SK-N-SH (cell line): ENCODE measurements at regions not wholly inside any gene's neighbourhood (a gene's known extent, or its start where the extent isn't known, plus 50 kb on each side); places are given as distances from the start of the nearest gene placed in this dataset.

Experiments used
- CTCF ChIA-PET: fragments of 300-600, 350-600 bp; formaldehyde crosslinking; extraction: SDS; loops from one replicate; lab custom pipeline; 2021; lab: Yijun Ruan, JAX
- POLR2A ChIA-PET: fragments of 350-600 bp; sonication (Branson Sonifier 250); formaldehyde crosslinking; extraction: SDS; loops from one replicate; lab custom pipeline; 2020; ENCODE audit warnings: antibody characterized with exemption, inconsistent platforms; lab: Yijun Ruan, JAX
- DNase-seq: peaks from one replicate; pipeline ENCODE4 v3.0.0; 2012
- H2AFZ ChIP-seq: fragments of 200-600 bp; sonication (generic); 2 replicates; pipeline ENCODE4 v1.8.1; 2016; ENCODE audit warnings: antibody characterized with exemption, mild to moderate bottlenecking, low read depth
- H3F3A ChIP-seq: fragments of 200-600 bp; sonication (generic); replicated peaks from 2 replicates; pipeline ENCODE3; 2016; ENCODE audit warnings: antibody characterized with exemption, mild to moderate bottlenecking; ENCODE audit not compliant: insufficient read depth
- H3K27ac ChIP-seq, 2 experiments: fragments of 200-500 bp in 1 of 2; fragments of 200-600 bp in 1 of 2; sonication (Bioruptor generic) in 1 of 2; sonication (generic), shearing (Covaris generic) in 1 of 2; 2 replicates each; pipeline versions ENCODE4 v1.5.1 to v1.6.1; 2014 to 2016; ENCODE audit warnings: low read depth in 2 of 2, inconsistent platforms in 1 of 2, low read length in 1 of 2, mild to moderate bottlenecking in 1 of 2, mixed read lengths in 1 of 2
- H3K27me3 ChIP-seq: fragments of 200-600 bp; sonication (generic), shearing (Covaris generic); 2 replicates; pipeline ENCODE4 v1.6.1; 2016; ENCODE audit warnings: mixed run types; ENCODE audit not compliant: insufficient read depth
- H3K36me3 ChIP-seq, 2 experiments: fragments of 200-500 bp in 1 of 2; fragments of 200-600 bp in 1 of 2; sonication (Bioruptor generic) in 1 of 2; sonication (generic) in 1 of 2; replicated peaks in 1 of 2; 2 replicates each; pipeline versions ENCODE3 to v1.5.1; 2014 to 2016; ENCODE audit warnings: low read length in 1 of 2, mild to moderate bottlenecking in 1 of 2; ENCODE audit not compliant: insufficient read depth in 2 of 2, control insufficient read depth in 1 of 2
- H3K4me1 ChIP-seq, 2 experiments: fragments of 200-500 bp in 1 of 2; fragments of 200-600 bp in 1 of 2; sonication (Bioruptor generic) in 1 of 2; sonication (generic), shearing (Covaris generic) in 1 of 2; 2 replicates each; pipeline versions ENCODE4 v1.5.1 to v1.6.1; 2014 to 2016; ENCODE audit warnings: low read depth in 1 of 2, low read length in 1 of 2, mixed run types in 1 of 2; ENCODE audit not compliant: insufficient read depth in 2 of 2, control insufficient read depth in 1 of 2
- H3K4me2 ChIP-seq: fragments of 200-600 bp; sonication (generic), shearing (Covaris generic); 2 replicates; pipeline ENCODE4 v1.6.1; 2017; ENCODE audit warnings: mixed run types
- H3K4me3 ChIP-seq, 2 experiments: fragments of 200-500 bp in 1 of 2; fragments of 200-600 bp in 1 of 2; sonication (Bioruptor generic) in 1 of 2; sonication (generic), shearing (Covaris generic) in 1 of 2; 2 replicates each; pipeline versions ENCODE4 v1.5.1 to v1.8.1; 2014 to 2016; ENCODE audit warnings: low read depth in 2 of 2, inconsistent platforms in 1 of 2, low read length in 1 of 2, mild to moderate bottlenecking in 1 of 2, mixed read lengths in 1 of 2, moderate library complexity in 1 of 2
- H3K79me2 ChIP-seq: fragments of 200-600 bp; sonication (generic); 2 replicates; pipeline ENCODE4 v1.8.1; 2017; ENCODE audit warnings: mild to moderate bottlenecking; ENCODE audit not compliant: insufficient read depth
- H3K9ac ChIP-seq: fragments of 200-600 bp; sonication (generic); 2 replicates; pipeline ENCODE4 v1.6.1; 2017; ENCODE audit warnings: mixed run types
- H3K9me2 ChIP-seq: fragments of 200-600 bp; sonication (generic); 2 replicates; pipeline ENCODE4 v1.6.1; 2017; ENCODE audit warnings: mixed run types
- H3K9me3 ChIP-seq: fragments of 200-600 bp; sonication (generic); 2 replicates; pipeline ENCODE4 v1.6.1; 2017; ENCODE audit warnings: mixed run types, mild to moderate bottlenecking, moderate library complexity
- H4K20me1 ChIP-seq: fragments of 200-600 bp; sonication (generic); 2 replicates; pipeline ENCODE4 v1.6.1; 2017; ENCODE audit warnings: mild to moderate bottlenecking, mixed run types; ENCODE audit not compliant: insufficient read depth
- CTCF ChIP-seq: fragments of 200-600 bp; sonication (generic); IDR thresholded peaks from 2 replicates; pipeline ENCODE4 v1.6.1; 2017; ENCODE audit warnings: antibody characterized with exemption, mild to moderate bottlenecking, moderate library complexity
- ELF1 ChIP-seq: IDR thresholded peaks from 2 replicates; pipeline ENCODE4 v1.4.0; 2012
- EZH2phosphoT487 ChIP-seq: fragments of 200-600 bp; sonication (generic); IDR thresholded peaks from 2 replicates; pipeline ENCODE4 v1.6.1; 2017; ENCODE audit warnings: low read depth, mixed run types, mild to moderate bottlenecking, antibody characterized with exemption, moderate library complexity, borderline replicate concordance
- FOSL2 ChIP-seq: IDR thresholded peaks from 2 replicates; pipeline ENCODE4 v1.4.0; 2012; ENCODE audit warnings: low read depth, mild to moderate bottlenecking, moderate library complexity, borderline replicate concordance
- FOXJ3 ChIP-seq: sonication (generic); formaldehyde crosslinking; IDR thresholded peaks from 2 replicates; pipeline ENCODE4 v1.5.1; 2020; ENCODE audit warnings: mild to moderate bottlenecking, missing genetic modification reagents
- FOXM1 ChIP-seq: IDR thresholded peaks from 2 replicates; pipeline ENCODE4 v1.4.0; 2012; ENCODE audit warnings: low read depth, mild to moderate bottlenecking
- GABPA ChIP-seq: IDR thresholded peaks from 2 replicates; pipeline ENCODE4 v1.4.0; 2012; ENCODE audit warnings: low read depth, mild to moderate bottlenecking
- GATA2 ChIP-seq: sonication (generic); formaldehyde crosslinking; IDR thresholded peaks from 2 replicates; pipeline ENCODE4 v1.5.0; 2020; ENCODE audit warnings: mild to moderate bottlenecking, missing genetic modification reagents
- IRF3 ChIP-seq: fragments of 150-350 bp; IDR thresholded peaks from 2 replicates; pipeline ENCODE4 v1.6.1; 2016; ENCODE audit warnings: mild to moderate bottlenecking, low read depth, low read length
- JUND ChIP-seq: IDR thresholded peaks from 2 replicates; pipeline ENCODE4 v1.4.0; 2012
- MAX ChIP-seq: IDR thresholded peaks from 2 replicates; pipeline ENCODE4 v1.4.0; 2012; ENCODE audit warnings: low read depth
- MXI1 ChIP-seq: IDR thresholded peaks from 2 replicates; pipeline ENCODE4 v1.6.1; 2012; ENCODE audit warnings: mild to moderate bottlenecking, low read depth, low read length, improper control_type of control experiment
- NRF1 ChIP-seq: IDR thresholded peaks from 2 replicates; pipeline ENCODE4 v1.6.1; 2012; ENCODE audit warnings: low read depth, mild to moderate bottlenecking, low read length
- POLR2AphosphoS5 ChIP-seq: IDR thresholded peaks from 2 replicates; pipeline ENCODE4 v1.6.1; 2012; ENCODE audit warnings: low read depth, low read length
- RAD21 ChIP-seq: IDR thresholded peaks from 2 replicates; pipeline ENCODE4 v1.6.1; 2012; ENCODE audit warnings: mild to moderate bottlenecking, low read length
- RCOR1 ChIP-seq: fragments of 150-350 bp; IDR thresholded peaks from 2 replicates; pipeline ENCODE4 v1.6.1; 2017; ENCODE audit warnings: antibody characterized with exemption, low read length
- RXRA ChIP-seq: IDR thresholded peaks from 2 replicates; pipeline ENCODE4 v1.4.0; 2012; ENCODE audit warnings: low read depth, mild to moderate bottlenecking, borderline replicate concordance
- SIN3A ChIP-seq: IDR thresholded peaks from 2 replicates; pipeline ENCODE4 v1.6.1; 2012; ENCODE audit warnings: low read depth, mild to moderate bottlenecking, low read length, moderate library complexity, borderline replicate concordance
- USF1 ChIP-seq: IDR thresholded peaks from 2 replicates; pipeline ENCODE4 v1.4.0; 2012; ENCODE audit warnings: low read depth, borderline replicate concordance
- YY1 ChIP-seq: IDR thresholded peaks from 2 replicates; pipeline ENCODE4 v1.4.0; 2012; ENCODE audit warnings: low read depth, mild to moderate bottlenecking
- WGBS: methylation state at CpG from one replicate; pipeline ENCODE4 v1.1.6; 2017; ENCODE audit warnings: low lambda C conversion rate; 5-methylcytosine and 5-hydroxymethylcytosine counted together

- Histone ChIP-seq H3K79me2 (no peaks in the 10 kb centered on the region), H2AFZ (no peak overlapping the region), H3K4me1 (no peaks in the 10 kb centered on the region; a peak in 1 of 4 replicates), H3K27me3 (no peaks in the 10 kb centered on the region; the same call in 1 of the 2 replicates), H3K9me2 (no peaks in the 10 kb centered on the region), H3F3A (no peaks in the 10 kb centered on the region), H3K4me2 (no peak overlapping the region), H3K4me3 (no peak overlapping the region), H4K20me1 (no peaks in the 10 kb centered on the region), H3K36me3 (no peaks in the 10 kb centered on the region), H3K27ac (no peak overlapping the region), H3K9ac (no peak overlapping the region), H3K9me3 (no peaks in the 10 kb centered on the region)
- ChIA-PET POLR2A (no interaction called here), CTCF (no interaction called here)
- no peak for TF ChIP-seq NRF1
- no peak for TF ChIP-seq EZH2phosphoT487
- no peak for TF ChIP-seq POLR2AphosphoS5
- TF ChIP-seq RAD21 = no peak
- no peak for TF ChIP-seq RCOR1
- TF ChIP-seq JUND = no peak
- no peak for TF ChIP-seq IRF3
- no peak for TF ChIP-seq GATA2 (CRISPR knock-in tag)
- no peak for TF ChIP-seq SIN3A
- no peak for TF ChIP-seq GABPA
- TF ChIP-seq RXRA = no peak
- no peak for TF ChIP-seq USF1
- TF ChIP-seq FOSL2 = no peak
- TF ChIP-seq CTCF = no peak
- TF ChIP-seq FOXJ3 (CRISPR knock-in tag) = no peak
- TF ChIP-seq MXI1 = no peak
- no peak for DNase-seq
- whole genome bisulfite sequencing = 11% methylated on average over 1 of the region's 1 CpG
Measured at GRCh38 chr6:131349199-131349598, 213.9 kb downstream of the AKAP7 start.

GRCh38 chr6:131353106-131353505 is 217.8 kb downstream of the AKAP7 start:
- Histone ChIP-seq H3K27me3 (no peaks in the 10 kb centered on the region; the same call in 1 of the 2 replicates), H3K9me3 (no peaks in the 10 kb centered on the region), H3K9me2 (no peaks in the 10 kb centered on the region), H3K4me2 (no peak overlapping the region), H3K27ac (no peak overlapping the region), H3F3A (no peaks in the 10 kb centered on the region), H3K4me1 (peaks cover 0 to 3% of the 10 kb centered on the region in 2 experiments; a peak in 2 of 4 replicates), H3K9ac (no peak overlapping the region), H3K79me2 (no peaks in the 10 kb centered on the region), H3K4me3 (no peak overlapping the region), H2AFZ (no peak overlapping the region), H3K36me3 (no peaks in the 10 kb centered on the region), H4K20me1 (no peaks in the 10 kb centered on the region)
- CTCF ChIA-PET = no interaction called here
- POLR2A ChIA-PET = no interaction called here
- 48% methylated on average over 3 of the region's 3 CpGs for whole genome bisulfite sequencing
- no peak for DNase-seq
- TF ChIP-seq ELF1 = no peak
- TF ChIP-seq IRF3 = no peak
- no peak for TF ChIP-seq RXRA
- no peak for TF ChIP-seq FOXM1
- TF ChIP-seq JUND = no peak
- no peak for TF ChIP-seq MAX
- TF ChIP-seq YY1 = no peak
- TF ChIP-seq EZH2phosphoT487 = no peak
- no peak for TF ChIP-seq FOXJ3 (CRISPR knock-in tag)
- no peak for TF ChIP-seq RCOR1
